Hepatic stellate cell (primary cell): ENCODE measurements at regions not wholly inside any gene's neighbourhood (a gene's known extent, or its start where the extent isn't known, plus 50 kb on each side); places are given as distances from the start of the nearest gene placed in this dataset.
"Not testable (repeated sequence)": the region's sequence is repeated elsewhere in the genome, so short reads cannot be mapped to it uniquely, and the experiment has no call there.

Source experiments
- DNase-seq: peaks from one replicate; pipeline ENCODE4 v3.0.0; 2011; ENCODE audit warnings: low spot score

GRCh38 chr3:124364317-124365020 lies 365.8 kb upstream of the UMPS start:
- no peak for DNase-seq

- not testable (repeated sequence) for DNase-seq
Measured at GRCh38 chr3:124366655-124367054, 363.6 kb upstream of the UMPS start.

GRCh38 chr3:124372775-124373174 lies 357.5 kb upstream of the UMPS start:
- no peak for DNase-seq

GRCh38 chr3:124373524-124373923 lies 356.7 kb upstream of the UMPS start:
- DNase-seq, result no peak

- DNase-seq, result no peak
Measured at GRCh38 chr3:124374583-124374982, 355.7 kb upstream of the UMPS start.

GRCh38 chr3:124381575-124382333 lies 348.5 kb upstream of the UMPS start:
- DNase-seq, result no peak

- no peak for DNase-seq
Measured at GRCh38 chr3:124383051-124383450, 347.2 kb upstream of the UMPS start.

- DNase-seq, result no peak
Measured at GRCh38 chr3:124383846-124384466, 346.3 kb upstream of the UMPS start.

- no peak for DNase-seq
Measured at GRCh38 chr3:124384527-124384926, 345.7 kb upstream of the UMPS start.

- DNase-seq, result no peak
Measured at GRCh38 chr3:124385996-124386395, 344.3 kb upstream of the UMPS start.

GRCh38 chr3:124386996-124387595 lies 343.2 kb upstream of the UMPS start:
- no peak for DNase-seq

GRCh38 chr3:124391774-124392173 lies 338.5 kb upstream of the UMPS start:
- DNase-seq, result no peak

GRCh38 chr3:124393340-124393739 lies 336.9 kb upstream of the UMPS start:
- no peak for DNase-seq

- no peak for DNase-seq
Measured at GRCh38 chr3:124395162-124395561, 335.1 kb upstream of the UMPS start.

- no peak for DNase-seq
Measured at GRCh38 chr3:124395584-124396338, 334.5 kb upstream of the UMPS start.

- DNase-seq, result no peak
Measured at GRCh38 chr3:124396339-124396950, 333.8 kb upstream of the UMPS start.

- DNase-seq, result no peak
Measured at GRCh38 chr3:124397088-124397487, 333.2 kb upstream of the UMPS start.

GRCh38 chr3:124398594-124398993 lies 331.7 kb upstream of the UMPS start:
- no peak for DNase-seq

- peak; percentile 6 for DNase-seq
Measured at GRCh38 chr3:124401843-124402242, 328.4 kb upstream of the UMPS start.

GRCh38 chr3:124402791-124403190 lies 327.5 kb upstream of the UMPS start:
- no peak for DNase-seq

GRCh38 chr3:124404621-124405020 lies 325.6 kb upstream of the UMPS start:
- no peak for DNase-seq

- no peak for DNase-seq
Measured at GRCh38 chr3:124407260-124407659, 323.0 kb upstream of the UMPS start.
